GM21447 (cell line): ENCODE measurements at regions not wholly inside any gene's neighbourhood (a gene's known extent, or its start where the extent isn't known, plus 50 kb on each side); places are given as distances from the start of the nearest gene placed in this dataset.
"Not testable (repeated sequence)": the region's sequence is repeated elsewhere in the genome, so short reads cannot be mapped to it uniquely, and the experiment has no call there.

Experiments used
- ATAC-seq: cut with Tn5 transposase; IDR thresholded peaks from one replicate; pipeline ENCODE4 v1.9.1; 2021; ENCODE audit not compliant: unreplicated experiment

- no peak for ATAC-seq
These were observed 256.0 kb upstream of the TFAP2D start for GRCh38 chr6:50457351-50457750.

- no peak for ATAC-seq
These were observed 251.6 kb upstream of the TFAP2D start for GRCh38 chr6:50461696-50462095.

GRCh38 chr6:50463931-50464330 is 249.4 kb upstream of the TFAP2D start:
- no peak for ATAC-seq

DNA sequence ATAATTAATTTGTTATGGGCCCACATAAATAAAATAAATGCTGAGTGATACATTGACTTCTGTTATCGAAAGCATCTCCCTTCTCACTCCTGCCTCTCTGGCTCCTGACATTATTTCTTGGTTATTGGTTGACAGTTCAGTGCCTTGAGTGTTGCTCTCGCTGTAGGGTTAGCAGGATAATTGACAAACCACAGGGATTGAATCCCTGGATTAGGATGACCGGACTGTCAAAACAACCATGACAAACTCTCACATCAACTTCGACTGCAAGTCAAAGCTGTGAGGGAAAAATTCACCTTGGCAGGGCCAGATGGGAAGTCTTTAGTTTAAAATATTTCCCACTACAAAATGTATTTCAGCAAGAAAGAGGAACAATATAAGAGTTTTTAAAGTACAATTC is 245.4 kb upstream of the TFAP2D start:
- ATAC-seq = no peak

DNA sequence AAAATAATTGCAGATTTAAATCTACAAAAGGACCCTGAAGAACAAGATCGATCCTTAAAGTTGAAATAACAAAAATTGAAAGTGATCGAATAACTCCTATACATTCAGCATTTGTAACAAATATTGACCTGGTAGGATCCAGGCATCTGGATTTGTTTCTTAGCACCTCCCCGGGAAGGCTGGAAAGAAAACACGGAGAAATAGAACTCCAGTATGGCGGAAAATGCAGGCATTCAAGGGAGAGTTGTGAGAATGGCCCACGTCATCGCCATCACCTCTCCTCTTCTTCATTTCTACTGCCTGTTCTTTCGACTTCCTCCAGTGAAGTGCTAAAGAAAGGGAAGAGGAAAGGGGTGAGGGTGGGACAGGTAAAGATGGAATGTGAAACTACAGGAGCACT is 242.3 kb upstream of the TFAP2D start:
- ATAC-seq = no peak

DNA sequence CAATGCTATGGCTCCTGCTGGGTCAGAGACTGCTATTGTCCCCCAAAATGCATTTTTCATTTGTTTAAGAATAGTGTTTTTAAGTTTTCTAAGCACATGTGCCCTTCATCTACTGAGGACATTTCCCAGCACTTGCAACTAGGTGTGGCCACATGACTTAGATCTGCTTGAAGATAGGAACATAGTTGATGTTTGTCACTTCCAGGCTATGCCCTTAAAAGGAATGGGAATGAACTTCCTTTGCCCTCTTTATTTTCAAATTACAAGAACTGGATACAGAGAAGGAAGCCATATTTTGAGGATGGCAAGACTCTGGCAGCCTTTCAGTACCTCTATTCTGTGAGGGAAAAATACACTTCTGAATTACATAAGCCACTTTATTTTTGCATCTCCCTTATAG is 203.0 kb upstream of the TFAP2D start:
- ATAC-seq = no peak

GRCh38 chr6:50520326-50521266 is 192.7 kb upstream of the TFAP2D start:
- no peak for ATAC-seq

GRCh38 chr6:50524341-50524740 is 189.0 kb upstream of the TFAP2D start:
- ATAC-seq = no peak

- no peak for ATAC-seq
These were observed 185.3 kb upstream of the TFAP2D start for GRCh38 chr6:50527985-50528384.

GRCh38 chr6:50539447-50539846 is 173.9 kb upstream of the TFAP2D start:
- ATAC-seq = no peak

- no peak for ATAC-seq
These were observed 171.4 kb upstream of the TFAP2D start for GRCh38 chr6:50541941-50542340.

DNA sequence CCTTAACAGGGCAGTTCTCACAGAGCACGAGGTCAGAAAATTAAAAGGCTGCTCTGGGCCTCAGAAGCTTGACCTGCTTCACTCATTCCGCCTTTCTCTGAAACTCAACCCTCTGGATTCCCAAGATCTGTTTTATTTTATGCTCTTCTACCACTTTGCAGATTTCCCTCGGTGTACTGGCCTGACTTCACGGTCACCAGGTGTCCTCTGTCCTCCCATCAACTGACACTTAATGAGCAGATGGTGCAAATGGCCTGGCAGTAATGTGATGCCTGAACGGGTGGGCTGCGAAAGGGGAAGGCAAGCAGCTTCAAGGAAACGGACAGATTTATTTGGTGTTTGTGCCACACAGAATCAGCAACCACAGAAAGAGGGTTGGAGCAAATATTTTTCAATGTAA is 169.7 kb upstream of the TFAP2D start:
- no peak for ATAC-seq

DNA sequence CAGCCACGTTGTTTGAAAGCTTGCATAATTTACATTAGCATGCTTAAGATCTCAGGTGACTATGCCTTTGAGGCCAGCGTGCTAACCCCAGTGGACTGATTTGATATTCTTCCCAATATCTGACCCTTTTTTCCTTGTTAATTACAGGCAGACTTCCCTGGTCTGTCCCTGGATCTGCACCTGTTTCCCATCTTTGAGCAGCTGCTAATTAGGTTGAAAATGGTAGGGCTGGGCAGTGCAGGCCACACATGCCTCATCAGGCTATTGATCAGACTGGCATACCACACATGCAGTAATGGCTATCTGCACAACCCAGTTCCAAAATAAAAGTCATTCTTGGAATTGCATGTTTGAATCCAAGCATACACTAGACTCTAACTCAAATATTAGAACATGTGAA is 164.3 kb upstream of the TFAP2D start:
- ATAC-seq = no peak

- ATAC-seq = no peak
These were observed 163.9 kb upstream of the TFAP2D start for GRCh38 chr6:50549475-50549874.

DNA sequence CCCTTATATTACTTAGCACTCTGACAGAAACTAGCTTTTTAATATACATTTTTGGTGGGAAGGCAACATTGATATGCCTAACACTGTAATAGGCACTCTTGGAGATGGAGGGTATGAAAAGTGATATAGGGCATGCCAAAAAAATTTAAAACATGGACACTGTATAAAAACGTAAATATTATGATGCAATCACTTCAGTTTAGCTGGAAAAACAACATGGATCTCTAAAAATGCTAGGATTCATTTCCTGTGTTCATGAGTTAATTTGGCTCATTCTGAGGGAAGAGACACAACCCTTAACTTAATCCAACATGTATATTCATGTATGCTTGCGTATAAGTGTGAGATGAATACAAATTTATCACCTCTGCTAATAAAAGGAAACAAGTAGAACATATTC is 157.3 kb upstream of the TFAP2D start:
- no peak for ATAC-seq

- no peak for ATAC-seq
These were observed 148.3 kb upstream of the TFAP2D start for GRCh38 chr6:50565004-50565403.

- ATAC-seq = not testable (repeated sequence)
These were observed 142.1 kb upstream of the TFAP2D start for GRCh38 chr6:50571230-50571629.

DNA sequence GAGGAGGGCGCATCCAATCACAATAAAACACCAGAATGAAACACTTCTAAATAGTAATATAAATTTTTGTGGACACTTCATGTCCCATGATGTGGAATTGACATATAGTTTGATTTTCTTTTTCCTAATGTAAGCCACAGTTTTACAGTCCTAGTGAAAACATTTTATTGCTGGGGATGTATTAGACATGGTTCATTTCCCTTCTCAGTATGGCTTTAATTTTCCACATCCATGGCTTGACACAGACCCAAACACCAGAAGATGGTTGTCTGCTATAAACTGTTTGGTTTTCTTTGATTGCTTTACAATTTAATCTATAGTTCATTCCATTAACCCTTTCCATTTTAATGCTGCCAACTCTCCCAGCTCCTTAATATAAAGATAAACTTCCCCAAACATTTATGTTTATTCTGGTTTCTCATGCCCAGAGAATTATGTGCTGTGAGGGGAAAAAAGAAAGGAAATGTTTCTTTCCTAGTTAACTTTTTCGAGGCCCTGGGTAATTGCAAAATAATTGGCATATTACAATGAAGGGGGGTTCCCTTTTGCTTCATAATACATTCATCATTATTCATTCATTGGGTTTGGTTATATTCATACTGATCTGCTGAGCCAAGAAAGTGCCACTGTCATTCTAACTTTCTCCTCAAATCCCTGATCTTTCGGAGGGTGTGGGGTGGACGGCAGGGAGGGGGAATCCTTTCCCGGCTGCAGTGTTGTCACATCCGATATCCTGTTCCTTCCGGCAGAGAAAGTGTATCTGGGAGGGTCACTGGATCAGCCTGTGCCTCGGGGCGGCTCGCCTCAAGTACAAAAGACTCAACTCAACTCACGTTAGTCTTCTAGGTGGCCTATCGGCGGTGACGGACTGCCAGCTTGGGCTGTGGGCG is 127.6 kb upstream of the TFAP2D start:
- ATAC-seq = no peak

DNA sequence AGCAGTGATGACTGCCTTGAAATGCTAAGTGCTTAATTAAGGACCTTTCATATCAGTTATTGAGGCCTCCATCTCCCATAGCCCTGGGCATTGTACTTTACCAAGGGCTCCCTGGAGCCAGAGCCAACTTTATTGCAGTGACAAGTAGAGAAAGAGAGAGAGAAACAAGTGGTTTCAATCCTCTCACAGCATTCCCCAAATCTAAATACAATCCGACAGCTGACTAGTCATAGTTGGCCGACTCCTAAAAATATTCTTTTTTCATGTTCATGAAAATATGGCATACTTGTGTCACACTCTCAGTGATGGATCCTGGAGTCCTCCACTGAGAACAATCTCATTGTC is 127.0 kb upstream of the TFAP2D start:
- ATAC-seq = no peak

DNA sequence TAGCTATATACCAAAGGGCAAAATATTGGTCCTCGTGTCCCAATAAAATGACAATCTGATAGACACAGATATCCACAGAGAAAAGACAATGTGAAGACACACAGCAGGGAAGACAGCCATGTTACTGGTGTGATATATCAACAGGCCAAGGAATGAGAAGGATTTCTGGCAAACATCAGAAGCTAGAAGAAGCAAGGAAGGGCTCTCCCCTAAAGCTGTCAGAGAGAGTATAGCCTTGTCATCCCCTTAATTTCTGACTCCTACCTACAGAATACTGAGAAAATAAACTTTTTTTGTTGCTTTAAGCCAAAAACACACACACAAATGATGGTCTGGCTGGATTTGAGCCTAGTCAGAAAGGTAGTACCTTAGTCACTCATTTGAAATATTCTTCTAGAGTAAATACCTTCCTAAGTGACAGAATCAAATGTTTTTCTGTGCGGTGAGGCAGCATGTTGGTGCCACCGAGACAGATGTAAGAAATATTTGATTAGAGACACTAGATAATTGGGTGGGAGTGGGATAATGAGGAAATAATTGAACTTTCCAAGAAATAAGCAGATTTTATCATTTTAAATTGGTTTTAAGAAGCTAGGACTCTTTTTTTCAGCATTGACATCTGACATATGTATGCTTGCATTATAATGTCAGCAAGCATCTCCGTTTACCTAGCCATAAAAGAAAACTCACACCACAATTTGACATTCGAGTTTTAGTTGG is 123.4 kb upstream of the TFAP2D start:
- no peak for ATAC-seq

GRCh38 chr6:50591135-50591534 is 122.2 kb upstream of the TFAP2D start:
- no peak for ATAC-seq
